GM12874 (cell line): ENCODE measurements at regions not wholly inside any gene's neighbourhood (a gene's known extent, or its start where the extent isn't known, plus 50 kb on each side); places are given as distances from the start of the nearest gene placed in this dataset.

ENCODE experiments used
- CTCF ChIP-seq: IDR thresholded peaks from 2 replicates; pipeline ENCODE4 v1.5.1; 2011; ENCODE audit warnings: low read depth, mild to moderate bottlenecking, control low read depth, low read length, moderate library complexity; ENCODE audit not compliant: insufficient read depth

DNA sequence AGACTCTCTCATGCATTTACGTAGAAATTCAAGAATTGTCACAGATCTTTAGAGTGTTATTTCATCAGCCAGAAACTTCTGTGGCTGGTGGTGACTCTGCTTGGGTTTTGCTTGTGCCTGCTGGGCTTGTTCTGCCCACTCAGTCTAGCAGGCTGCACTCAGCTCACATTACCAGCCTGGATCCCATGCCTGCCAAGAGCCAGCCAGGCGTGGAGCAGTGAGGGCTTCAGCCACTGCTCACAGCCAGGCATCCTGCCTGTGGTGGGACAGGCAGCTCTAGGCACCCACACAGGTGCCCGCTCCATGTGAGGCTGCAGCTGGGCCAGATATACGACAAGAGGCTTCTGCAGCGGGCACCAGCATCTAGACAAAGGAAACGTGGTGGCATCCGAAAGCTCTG lies 1213.3 kb upstream of the RAG2 start:
- TF ChIP-seq CTCF, result no peak

GRCh38 chr11:37804666-37805065 lies 1206.6 kb upstream of the RAG2 start:
- TF ChIP-seq CTCF, result no peak

- TF ChIP-seq CTCF, result no peak
Observed at GRCh38 chr11:37788141-37788877, 1190.3 kb upstream of the RAG2 start.

DNA sequence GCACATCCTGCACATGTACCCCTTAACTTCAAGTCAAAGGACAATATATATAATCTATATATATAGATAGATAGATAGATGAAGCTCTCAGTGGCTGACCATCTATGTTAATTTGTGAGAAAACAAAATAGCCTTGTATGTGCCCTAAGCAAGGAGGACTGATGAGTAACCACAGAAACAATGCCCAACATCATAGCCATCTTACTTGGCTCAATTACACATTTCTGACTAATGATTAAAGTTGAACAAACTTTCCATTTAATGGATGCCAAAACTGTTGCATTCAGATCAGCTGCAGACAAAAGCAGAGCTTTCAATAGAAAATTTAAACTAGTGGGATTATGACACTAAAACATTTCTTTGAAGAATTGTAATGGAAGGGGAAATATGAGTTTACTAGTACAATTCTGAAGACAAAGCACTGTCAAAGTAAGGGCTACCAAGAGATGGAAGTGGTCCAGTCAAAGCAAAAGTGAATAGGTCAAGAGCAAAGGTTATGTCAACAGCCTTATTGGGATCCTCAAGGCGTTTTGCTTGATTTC lies 1188.2 kb upstream of the RAG2 start:
- TF ChIP-seq CTCF, result no peak

DNA sequence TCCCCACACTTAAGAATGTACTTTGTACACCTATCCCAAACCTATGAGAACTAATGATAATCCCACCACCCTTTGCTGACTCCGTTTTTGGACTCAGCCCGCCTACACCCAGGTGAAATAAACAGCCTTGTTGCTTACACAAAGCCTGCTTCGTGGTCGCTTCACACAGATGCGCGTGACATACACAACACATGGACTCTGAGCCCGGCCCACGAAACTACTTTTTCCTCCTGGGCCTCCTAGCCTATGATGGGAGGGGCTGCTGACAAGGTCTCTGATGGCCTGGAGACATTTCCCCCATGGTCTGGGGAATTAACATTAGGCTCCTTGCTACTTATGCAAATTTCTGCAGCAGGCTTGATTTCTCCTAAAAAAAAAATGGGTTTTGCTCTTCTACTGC lies 1176.4 kb upstream of the RAG2 start:
- no peak for TF ChIP-seq CTCF

DNA sequence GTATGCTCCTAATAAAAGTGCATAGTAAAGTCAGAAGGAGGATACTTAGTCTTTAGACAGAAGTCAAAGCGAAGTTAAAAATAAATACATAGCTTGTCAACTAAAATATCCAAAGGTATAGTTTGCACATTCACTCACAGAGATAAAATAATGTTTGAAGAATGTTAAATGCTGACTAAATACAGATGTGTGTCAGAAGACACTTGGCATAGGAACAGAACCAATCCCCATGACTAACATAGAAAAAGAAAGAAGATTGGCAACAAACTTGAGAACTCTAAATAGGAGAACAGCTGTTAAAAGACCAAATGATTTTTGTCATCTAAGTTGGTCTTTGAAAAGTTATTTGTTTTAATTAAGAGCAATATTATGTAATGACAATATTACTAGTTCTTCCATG lies 1172.1 kb upstream of the RAG2 start:
- TF ChIP-seq CTCF, result no peak

GRCh38 chr11:37762079-37762478 lies 1164.0 kb upstream of the RAG2 start:
- TF ChIP-seq CTCF, result no peak
